ENCODE measurements at regions not wholly inside any gene's neighbourhood (a gene's known extent, or its start where the extent isn't known, plus 50 kb on each side); places are given as distances from the start of the nearest gene placed in this dataset.
A peak's percentile ranks its signal among the peaks of the same experiment; 100 is the strongest.

DNA sequence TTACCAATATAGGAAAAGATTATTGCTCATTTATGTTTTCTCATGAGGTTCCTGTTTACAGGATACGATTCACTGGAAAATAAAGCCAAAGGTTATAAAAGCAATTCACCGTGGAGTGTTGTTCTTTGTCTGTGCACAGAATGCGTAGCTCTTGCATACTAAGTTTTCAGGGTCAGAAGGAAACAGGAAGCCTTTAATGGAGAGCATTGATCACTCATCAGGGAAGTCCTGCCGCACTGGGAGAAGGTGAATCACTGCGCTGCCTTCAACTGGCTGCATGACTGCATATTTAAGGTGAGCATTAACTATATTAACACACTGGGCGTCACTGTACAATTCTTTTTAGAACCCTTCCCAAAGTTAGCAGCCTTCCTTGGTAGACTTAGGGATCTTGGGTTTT, 74.1 kb upstream of the SYK start:
- H3K36me3 ChIP-seq (replicated peaks in 1 of 2; ENCODE audit: insufficient read depth in 1 of 2, low read depth in 2 of 2): no peaks in the 10 kb centered on the region
- H3K4me3 ChIP-seq: no peak overlapping the region
- intact Hi-C loops (cut with DNase I): no loop called here
- H3K27ac ChIP-seq: no peak overlapping the region
- TF ChIP-seq, protein P1, sequence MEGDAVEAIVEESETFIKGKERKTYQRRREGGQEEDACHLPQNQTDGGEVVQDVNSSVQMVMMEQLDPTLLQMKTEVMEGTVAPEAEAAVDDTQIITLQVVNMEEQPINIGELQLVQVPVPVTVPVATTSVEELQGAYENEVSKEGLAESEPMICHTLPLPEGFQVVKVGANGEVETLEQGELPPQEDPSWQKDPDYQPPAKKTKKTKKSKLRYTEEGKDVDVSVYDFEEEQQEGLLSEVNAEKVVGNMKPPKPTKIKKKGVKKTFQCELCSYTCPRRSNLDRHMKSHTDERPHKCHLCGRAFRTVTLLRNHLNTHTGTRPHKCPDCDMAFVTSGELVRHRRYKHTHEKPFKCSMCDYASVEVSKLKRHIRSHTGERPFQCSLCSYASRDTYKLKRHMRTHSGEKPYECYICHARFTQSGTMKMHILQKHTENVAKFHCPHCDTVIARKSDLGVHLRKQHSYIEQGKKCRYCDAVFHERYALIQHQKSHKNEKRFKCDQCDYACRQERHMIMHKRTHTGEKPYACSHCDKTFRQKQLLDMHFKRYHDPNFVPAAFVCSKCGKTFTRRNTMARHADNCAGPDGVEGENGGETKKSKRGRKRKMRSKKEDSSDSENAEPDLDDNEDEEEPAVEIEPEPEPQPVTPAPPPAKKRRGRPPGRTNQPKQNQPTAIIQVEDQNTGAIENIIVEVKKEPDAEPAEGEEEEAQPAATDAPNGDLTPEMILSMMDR (IDR thresholded peaks at IDR 0.05): no peak
- WGBS, 2 donors: 65 to 78% methylated on average over 6 of the region's 6 CpGs
- no peaks in the 10 kb centered on the region for H3K9me3 ChIP-seq
- H3K4me1 ChIP-seq: no peaks in the 10 kb centered on the region
- no peaks in the 10 kb centered on the region for H3K27me3 ChIP-seq
- no peak for ATAC-seq
- DNase-seq: no peak

DNA sequence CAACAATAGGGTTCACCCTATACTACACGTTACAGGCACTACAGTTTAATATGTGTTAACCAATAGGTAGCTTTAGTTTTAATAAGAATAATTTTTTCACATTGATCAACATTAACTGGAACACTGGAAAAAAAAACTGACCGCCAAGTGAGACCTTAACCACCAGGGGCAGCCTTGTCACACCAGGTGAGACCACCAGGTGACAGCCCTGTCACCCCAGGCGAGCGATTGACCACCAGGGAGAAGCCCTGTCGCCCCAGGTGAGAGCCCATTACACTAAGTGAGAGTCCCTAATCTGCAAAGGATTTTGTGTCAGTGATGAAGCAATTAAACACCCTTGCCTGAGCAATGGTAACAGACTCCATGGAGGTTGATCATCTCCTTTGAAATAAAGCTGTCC, 75.4 kb upstream of the SYK start:
- H3K27ac ChIP-seq: no peak overlapping the region
- no peak overlapping the region for H3K4me3 ChIP-seq
- intact Hi-C loops (cut with DNase I): no loop called here
- ATAC-seq (no peak), DNase-seq (no peak)
- WGBS, 2 donors: 74 to 76% methylated on average over 5 of the region's 5 CpGs
- H3K4me1 ChIP-seq: no peaks in the 10 kb centered on the region
- TF ChIP-seq POLR2A (IDR thresholded peaks at IDR 0.05): no peak
- TF ChIP-seq, protein P1 (IDR thresholded peaks at IDR 0.05): peak in 2 of 7 experiments; percentile 6 to 15
- H3K9me3 ChIP-seq: no peaks in the 10 kb centered on the region
- no peaks in the 10 kb centered on the region for H3K27me3 ChIP-seq
- no peaks in the 10 kb centered on the region for H3K36me3 ChIP-seq (replicated peaks in 1 of 2; ENCODE audit: insufficient read depth in 1 of 2, low read depth in 2 of 2)

DNA sequence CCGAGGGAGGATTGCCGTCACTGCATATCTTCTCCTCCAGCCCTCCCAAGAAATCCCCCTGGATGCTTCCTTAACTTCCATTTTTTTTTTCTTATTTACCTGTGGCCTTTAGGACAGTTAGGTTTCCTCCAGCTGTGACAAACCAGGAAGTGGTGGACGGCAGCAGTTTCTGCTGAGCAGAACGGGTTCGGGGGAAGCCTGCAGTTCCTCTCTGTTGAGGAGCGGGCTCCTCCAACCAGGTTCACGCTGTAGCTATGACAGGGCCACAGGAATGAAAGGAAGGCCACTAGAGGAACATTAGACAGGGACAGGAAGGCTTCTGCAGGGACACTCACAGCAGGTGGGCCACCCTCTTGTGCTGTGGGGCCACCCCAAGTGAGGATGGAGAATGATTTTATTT, 76.7 kb upstream of the SYK start:
- ATAC-seq (no peak), DNase-seq (no peak)
- TF ChIP-seq, protein P1 (IDR thresholded peaks at IDR 0.05): no peak
- TF ChIP-seq POLR2A (IDR thresholded peaks at IDR 0.05): no peak
- Histone ChIP-seq H3K9me3 (no peaks in the 10 kb centered on the region), H3K27ac (no peak overlapping the region), H3K36me3 (replicated peaks in 1 of 2; ENCODE audit: insufficient read depth in 1 of 2, low read depth in 2 of 2) (no peaks in the 10 kb centered on the region), H3K27me3 (no peaks in the 10 kb centered on the region), H3K4me3 (no peak overlapping the region), H3K4me1 (no peaks in the 10 kb centered on the region)
- 69 to 82% methylated on average over 7 of the region's 7 CpGs for WGBS, 2 donors
- intact Hi-C loops (cut with DNase I): no loop called here

- H3K36me3 ChIP-seq (replicated peaks in 1 of 2; ENCODE audit: insufficient read depth in 1 of 2, low read depth in 2 of 2): no peaks in the 10 kb centered on the region
- 76 to 83% methylated on average over 6 to 7 of the region's 7 CpGs for WGBS, 2 donors
- no peak overlapping the region for H3K27ac ChIP-seq
- H3K4me3 ChIP-seq: no peak overlapping the region
- H3K4me1 ChIP-seq: no peaks in the 10 kb centered on the region
- ATAC-seq: no peak
- intact Hi-C loops (cut with DNase I): no loop called here
- TF ChIP-seq POLR2A (IDR thresholded peaks at IDR 0.05): no peak
- TF ChIP-seq, protein P1 (IDR thresholded peaks at IDR 0.05): no peak
- H3K27me3 ChIP-seq: no peaks in the 10 kb centered on the region
- no peaks in the 10 kb centered on the region for H3K9me3 ChIP-seq
- no peak for DNase-seq
Observed at GRCh38 chr9:90724112-90724511, 77.5 kb upstream of the SYK start.

GRCh38 chr9:90722071-90722470, 79.4 kb upstream of the DIRAS2 start:
- H3K4me1 ChIP-seq: no peaks in the 10 kb centered on the region
- TF ChIP-seq POLR2A (IDR thresholded peaks at IDR 0.05): no peak
- TF ChIP-seq, protein P1 (IDR thresholded peaks at IDR 0.05): no peak
- intact Hi-C loops (cut with DNase I): no loop called here
- H3K27ac ChIP-seq: no peak overlapping the region
- no peaks in the 10 kb centered on the region for H3K36me3 ChIP-seq (replicated peaks in 1 of 2; ENCODE audit: insufficient read depth in 1 of 2, low read depth in 2 of 2)
- no peaks in the 10 kb centered on the region for H3K27me3 ChIP-seq
- WGBS, 2 donors: 52 to 53% methylated on average over 3 of the region's 3 CpGs
- DNase-seq: no peak
- no peak overlapping the region for H3K4me3 ChIP-seq
- no peak for ATAC-seq
- H3K9me3 ChIP-seq: no peaks in the 10 kb centered on the region

Data from body of pancreas (tissue), 4 donors.